ENCODE measurements at regions not wholly inside any gene's neighbourhood (a gene's known extent, or its start where the extent isn't known, plus 50 kb on each side); places are given as distances from the start of the nearest gene placed in this dataset.

- H3K36me3 Mint-ChIP-seq, result no peaks in the 10 kb centered on the region
- H3K4me3 Mint-ChIP-seq, result no peak overlapping the region
- peak overlapping the region in 1 of 3 donors; percentile 48 for H3K27ac Mint-ChIP-seq
- Histone ChIP-seq H3K4me3 (ENCODE audit: low read depth, low read length) (no peak overlapping the region), H3K4me1 (ENCODE audit: control insufficient read depth, insufficient read depth, low read length, poor library complexity, severe bottlenecking) (no peaks in the 10 kb centered on the region), H3K27ac (ENCODE audit: insufficient read depth, low read length, poor library complexity, severe bottlenecking) (no peak overlapping the region), H3K36me3 (ENCODE audit: control insufficient read depth, insufficient read depth, low read length) (no peaks in the 10 kb centered on the region), H3K27me3 (ENCODE audit: control insufficient read depth, insufficient read depth, low read length) (no peaks in the 10 kb centered on the region), H3K9me3 (ENCODE audit: control insufficient read depth in 2 of 2, low read length in 2 of 2) (no peaks in the 10 kb centered on the region)
- peaks cover 7% of the 10 kb centered on the region for H3K27me3 Mint-ChIP-seq
- no peaks in the 10 kb centered on the region for H3K9me3 Mint-ChIP-seq
- H3K4me1 Mint-ChIP-seq, result peaks cover 0 to 2% (median 0%) of the 10 kb centered on the region in 4 donors
- ATAC-seq (ENCODE audit: low read depth in 2 of 2) (no peak), DNase-seq (no peak)
Observed at GRCh38 chr6:6911391-6911790, 196.4 kb upstream of the RREB1 start.

GRCh38 chr6:6912817-6913744, 194.7 kb upstream of the RREB1 start:
- DNase-seq (no peak), ATAC-seq (ENCODE audit: low read depth in 2 of 2) (no peak)
- no peaks in the 10 kb centered on the region for H3K36me3 ChIP-seq (ENCODE audit: control insufficient read depth, insufficient read depth, low read length)
- no peaks in the 10 kb centered on the region for H3K27me3 ChIP-seq (ENCODE audit: control insufficient read depth, insufficient read depth, low read length)
- Mint-ChIP-seq H3K4me1 (peaks cover 0 to 6% (median 0%) of the 10 kb centered on the region in 4 donors), H3K9me3 (no peaks in the 10 kb centered on the region), H3K27ac (no peak overlapping the region), H3K4me3 (no peak overlapping the region), H3K36me3 (no peaks in the 10 kb centered on the region), H3K27me3 (peaks cover 15% of the 10 kb centered on the region)
- H3K27ac ChIP-seq (ENCODE audit: insufficient read depth, low read length, poor library complexity, severe bottlenecking), result no peak overlapping the region
- H3K4me1 ChIP-seq (ENCODE audit: control insufficient read depth, insufficient read depth, low read length, poor library complexity, severe bottlenecking), result no peaks in the 10 kb centered on the region
- no peaks in the 10 kb centered on the region for H3K9me3 ChIP-seq (ENCODE audit: control insufficient read depth in 2 of 2, low read length in 2 of 2)
- no peak overlapping the region for H3K4me3 ChIP-seq (ENCODE audit: low read depth, low read length)

GRCh38 chr6:6915219-6915618, 192.5 kb upstream of the RREB1 start:
- DNase-seq (no peak), ATAC-seq (ENCODE audit: low read depth in 2 of 2) (no peak)
- Histone ChIP-seq H3K27me3 (ENCODE audit: control insufficient read depth, insufficient read depth, low read length) (no peaks in the 10 kb centered on the region), H3K9me3 (ENCODE audit: control insufficient read depth in 2 of 2, low read length in 2 of 2) (no peaks in the 10 kb centered on the region), H3K36me3 (ENCODE audit: control insufficient read depth, insufficient read depth, low read length) (no peaks in the 10 kb centered on the region), H3K4me3 (ENCODE audit: low read depth, low read length) (no peak overlapping the region), H3K27ac (ENCODE audit: insufficient read depth, low read length, poor library complexity, severe bottlenecking) (no peak overlapping the region), H3K4me1 (ENCODE audit: control insufficient read depth, insufficient read depth, low read length, poor library complexity, severe bottlenecking) (no peaks in the 10 kb centered on the region)
- H3K4me1 Mint-ChIP-seq, result peaks cover 0 to 10% (median 0%) of the 10 kb centered on the region in 4 donors
- no peaks in the 10 kb centered on the region for H3K36me3 Mint-ChIP-seq
- peaks cover 16% of the 10 kb centered on the region for H3K27me3 Mint-ChIP-seq
- H3K27ac Mint-ChIP-seq, result no peak overlapping the region
- peaks cover 0 to 2% (median 0%) of the 10 kb centered on the region in 7 donors for H3K9me3 Mint-ChIP-seq
- no peak overlapping the region for H3K4me3 Mint-ChIP-seq

- no peaks in the 10 kb centered on the region for H3K36me3 Mint-ChIP-seq
- ATAC-seq (ENCODE audit: low read depth in 2 of 2), result no peak
- no peak overlapping the region for H3K27ac ChIP-seq (ENCODE audit: insufficient read depth, low read length, poor library complexity, severe bottlenecking)
- H3K4me3 ChIP-seq (ENCODE audit: low read depth, low read length), result no peak overlapping the region
- H3K9me3 Mint-ChIP-seq, result peaks cover 0 to 2% (median 0%) of the 10 kb centered on the region in 7 donors
- no peaks in the 10 kb centered on the region for H3K4me1 ChIP-seq (ENCODE audit: control insufficient read depth, insufficient read depth, low read length, poor library complexity, severe bottlenecking)
- H3K27ac Mint-ChIP-seq, result peak overlapping the region in 1 of 3 donors; percentile 21
- H3K9me3 ChIP-seq (ENCODE audit: control insufficient read depth in 2 of 2, low read length in 2 of 2), result no peaks in the 10 kb centered on the region
- peak in 1 of 3 donors; percentile 19 for DNase-seq
- H3K27me3 ChIP-seq (ENCODE audit: control insufficient read depth, insufficient read depth, low read length), result no peaks in the 10 kb centered on the region
- peak overlapping the region in 2 of 4 donors; percentile 39 to 52 for H3K4me3 Mint-ChIP-seq
- H3K4me1 Mint-ChIP-seq, result peaks cover 0 to 10% (median 0%) of the 10 kb centered on the region in 4 donors
- H3K27me3 Mint-ChIP-seq, result peaks cover 18% of the 10 kb centered on the region
- H3K36me3 ChIP-seq (ENCODE audit: control insufficient read depth, insufficient read depth, low read length), result no peaks in the 10 kb centered on the region
Observed at GRCh38 chr6:6915813-6916547, 191.8 kb upstream of the RREB1 start.

GRCh38 chr6:6916598-6916997, 191.2 kb upstream of the RREB1 start:
- peaks cover 0 to 10% (median 0%) of the 10 kb centered on the region in 4 donors for H3K4me1 Mint-ChIP-seq
- DNase-seq, result no peak
- H3K27ac ChIP-seq (ENCODE audit: insufficient read depth, low read length, poor library complexity, severe bottlenecking), result no peak overlapping the region
- peaks cover 0 to 2% (median 0%) of the 10 kb centered on the region in 7 donors for H3K9me3 Mint-ChIP-seq
- H3K36me3 ChIP-seq (ENCODE audit: control insufficient read depth, insufficient read depth, low read length), result no peaks in the 10 kb centered on the region
- H3K27me3 ChIP-seq (ENCODE audit: control insufficient read depth, insufficient read depth, low read length), result no peaks in the 10 kb centered on the region
- no peaks in the 10 kb centered on the region for H3K9me3 ChIP-seq (ENCODE audit: control insufficient read depth in 2 of 2, low read length in 2 of 2)
- no peaks in the 10 kb centered on the region for H3K36me3 Mint-ChIP-seq
- H3K27ac Mint-ChIP-seq, result no peak overlapping the region
- H3K4me3 ChIP-seq (ENCODE audit: low read depth, low read length), result no peak overlapping the region
- H3K4me3 Mint-ChIP-seq, result no peak overlapping the region
- peaks cover 20% of the 10 kb centered on the region for H3K27me3 Mint-ChIP-seq
- ATAC-seq (ENCODE audit: low read depth in 2 of 2), result no peak
- no peaks in the 10 kb centered on the region for H3K4me1 ChIP-seq (ENCODE audit: control insufficient read depth, insufficient read depth, low read length, poor library complexity, severe bottlenecking)

GRCh38 chr6:6918216-6918983, 189.4 kb upstream of the RREB1 start:
- no peak overlapping the region for H3K4me3 Mint-ChIP-seq
- H3K27ac ChIP-seq (ENCODE audit: insufficient read depth, low read length, poor library complexity, severe bottlenecking), result no peak overlapping the region

GRCh38 chr6:6919173-6919572, 188.6 kb upstream of the RREB1 start:
- Histone ChIP-seq H3K4me3 (ENCODE audit: low read depth, low read length) (no peak overlapping the region), H3K27me3 (ENCODE audit: control insufficient read depth, insufficient read depth, low read length) (no peaks in the 10 kb centered on the region), H3K36me3 (ENCODE audit: control insufficient read depth, insufficient read depth, low read length) (no peaks in the 10 kb centered on the region), H3K9me3 (ENCODE audit: control insufficient read depth in 2 of 2, low read length in 2 of 2) (no peaks in the 10 kb centered on the region), H3K27ac (ENCODE audit: insufficient read depth, low read length, poor library complexity, severe bottlenecking) (no peak overlapping the region), H3K4me1 (ENCODE audit: control insufficient read depth, insufficient read depth, low read length, poor library complexity, severe bottlenecking) (no peaks in the 10 kb centered on the region)
- peaks cover 16% of the 10 kb centered on the region for H3K27me3 Mint-ChIP-seq
- H3K4me1 Mint-ChIP-seq, result peaks cover 0 to 10% (median 0%) of the 10 kb centered on the region in 4 donors
- no peaks in the 10 kb centered on the region for H3K36me3 Mint-ChIP-seq
- DNase-seq (no peak), ATAC-seq (ENCODE audit: low read depth in 2 of 2) (no peak)
- H3K9me3 Mint-ChIP-seq, result peaks cover 0 to 2% (median 0%) of the 10 kb centered on the region in 7 donors
- H3K4me3 Mint-ChIP-seq, result no peak overlapping the region
- no peak overlapping the region for H3K27ac Mint-ChIP-seq

More at GRCh38 chr6:6918216-6918983, 189.4 kb upstream of the RREB1 start:
- H3K27me3 ChIP-seq (ENCODE audit: control insufficient read depth, insufficient read depth, low read length), result no peaks in the 10 kb centered on the region
- no peaks in the 10 kb centered on the region for H3K9me3 ChIP-seq (ENCODE audit: control insufficient read depth in 2 of 2, low read length in 2 of 2)
- no peak overlapping the region for H3K27ac Mint-ChIP-seq
- H3K36me3 ChIP-seq (ENCODE audit: control insufficient read depth, insufficient read depth, low read length), result no peaks in the 10 kb centered on the region
- DNase-seq, result peak in 1 of 3 donors; percentile 38
- peaks cover 0 to 2% (median 0%) of the 10 kb centered on the region in 7 donors for H3K9me3 Mint-ChIP-seq
- H3K4me3 ChIP-seq (ENCODE audit: low read depth, low read length), result no peak overlapping the region
- no peak for ATAC-seq (ENCODE audit: low read depth in 2 of 2)
- H3K36me3 Mint-ChIP-seq, result no peaks in the 10 kb centered on the region
- H3K4me1 ChIP-seq (ENCODE audit: control insufficient read depth, insufficient read depth, low read length, poor library complexity, severe bottlenecking), result no peaks in the 10 kb centered on the region
- peaks cover 20% of the 10 kb centered on the region for H3K27me3 Mint-ChIP-seq
- peaks cover 0 to 10% (median 0%) of the 10 kb centered on the region in 4 donors for H3K4me1 Mint-ChIP-seq

Measured in CD4-positive, CD25-positive, alpha-beta regulatory T cell (primary cell).